ENCODE measurements at regions not wholly inside any gene's neighbourhood (a gene's known extent, or its start where the extent isn't known, plus 50 kb on each side); places are given as distances from the start of the nearest gene placed in this dataset.

- no peak overlapping the region for H3K27ac Mint-ChIP-seq
- Histone ChIP-seq H3K36me3 (replicated peaks in 1 of 2; ENCODE audit: control extremely low read depth in 1 of 2, control insufficient read depth in 1 of 2, extremely low read depth in 1 of 2, insufficient read depth in 2 of 2, low read length in 1 of 2) (no peaks in the 10 kb centered on the region), H4K20me1 (ENCODE audit: control insufficient read depth, insufficient read depth, low read length, poor library complexity, severe bottlenecking) (no peaks in the 10 kb centered on the region), H3K79me2 (ENCODE audit: control insufficient read depth, insufficient read depth, low read length) (no peaks in the 10 kb centered on the region), H2AFZ (ENCODE audit: insufficient read depth, low read depth, low read length, poor library complexity, severe bottlenecking) (no peak overlapping the region), H3K4me1 (ENCODE audit: control insufficient read depth in 2 of 2, insufficient read depth in 2 of 2, low read length in 2 of 2) (no peaks in the 10 kb centered on the region), H3K9me3 (ENCODE audit: control extremely low read depth in 1 of 3, control insufficient read depth in 2 of 3, insufficient read depth in 1 of 3, low read length in 2 of 3) (peaks cover 0 to 9% (median 0%) of the 10 kb centered on the region in 3 donors), H3K27me3 (replicated peaks in 1 of 4; ENCODE audit: control extremely low read depth in 1 of 4, control insufficient read depth in 3 of 4, insufficient read depth in 4 of 4, low read length in 3 of 4) (no peaks in the 10 kb centered on the region), H3K27ac (ENCODE audit: low read length in 2 of 2) (no peak overlapping the region), H3K9ac (ENCODE audit: low read length) (no peak overlapping the region), H3K4me3 (ENCODE audit: control extremely low read depth in 1 of 5, extremely low read depth in 1 of 5, insufficient read depth in 1 of 5, low read depth in 2 of 5, low read length in 4 of 5) (no peak overlapping the region), H3K4me2 (replicated peaks; ENCODE audit: low read depth, low read length, poor library complexity, severe bottlenecking) (no peak overlapping the region)
- no peak overlapping the region for H3K4me3 Mint-ChIP-seq
- WGBS (ENCODE audit: insufficient coverage), result 83% methylated on average over 1 of the region's 1 CpG
- DNase-seq (no peak), ATAC-seq (ENCODE audit: low read depth) (no peak)
- TF ChIP-seq EZH2 (IDR thresholded peaks at IDR 0.05; ENCODE audit: borderline replicate concordance, insufficient read depth, low read depth, low read length, poor library complexity, severe bottlenecking) (no peak), CTCF (IDR thresholded peaks at IDR 0.05) (no peak)
- no peaks in the 10 kb centered on the region for H3K4me1 Mint-ChIP-seq
- intact Hi-C loops (cut with micrococcal nuclease), result no loop called here
- no peaks in the 10 kb centered on the region for H3K27me3 Mint-ChIP-seq
- POLR2A ChIA-PET, result no interaction called here
- CTCF ChIA-PET, result no interaction called here
- H3K9me3 Mint-ChIP-seq (ENCODE audit: insufficient read depth), result no peaks in the 10 kb centered on the region
Observed at GRCh38 chr4:103497692-103498091, 222.1 kb downstream of the TACR3 start.

- H3K4me3 ChIP-seq (ENCODE audit: control extremely low read depth in 1 of 5, extremely low read depth in 1 of 5, insufficient read depth in 1 of 5, low read depth in 2 of 5, low read length in 4 of 5), result no peak overlapping the region
- H3K4me2 ChIP-seq (replicated peaks; ENCODE audit: low read depth, low read length, poor library complexity, severe bottlenecking), result no peak overlapping the region
- POLR2A ChIA-PET, result no interaction called here
- no peak for ATAC-seq (ENCODE audit: low read depth)
- no peak overlapping the region for H3K9ac ChIP-seq (ENCODE audit: low read length)
- no peak overlapping the region for H3K4me3 Mint-ChIP-seq
- no peaks in the 10 kb centered on the region for H3K36me3 ChIP-seq (replicated peaks in 1 of 2; ENCODE audit: control extremely low read depth in 1 of 2, control insufficient read depth in 1 of 2, extremely low read depth in 1 of 2, insufficient read depth in 2 of 2, low read length in 1 of 2)
- no peak overlapping the region for H2AFZ ChIP-seq (ENCODE audit: insufficient read depth, low read depth, low read length, poor library complexity, severe bottlenecking)
- TF ChIP-seq EZH2 (IDR thresholded peaks at IDR 0.05; ENCODE audit: borderline replicate concordance, insufficient read depth, low read depth, low read length, poor library complexity, severe bottlenecking) (no peak), CTCF (IDR thresholded peaks at IDR 0.05) (no peak)
- H3K4me1 ChIP-seq (ENCODE audit: control insufficient read depth in 2 of 2, insufficient read depth in 2 of 2, low read length in 2 of 2), result no peaks in the 10 kb centered on the region
- DNase-seq, result no peak
- H4K20me1 ChIP-seq (ENCODE audit: control insufficient read depth, insufficient read depth, low read length, poor library complexity, severe bottlenecking), result no peaks in the 10 kb centered on the region
- 69% methylated on average over 4 of the region's 5 CpGs for WGBS (ENCODE audit: insufficient coverage)
- no peaks in the 10 kb centered on the region for H3K9me3 Mint-ChIP-seq (ENCODE audit: insufficient read depth)
- no peaks in the 10 kb centered on the region for H3K4me1 Mint-ChIP-seq
- H3K27ac ChIP-seq (ENCODE audit: low read length in 2 of 2), result no peak overlapping the region
- intact Hi-C loops (cut with micrococcal nuclease), result no loop called here
- no peaks in the 10 kb centered on the region for H3K79me2 ChIP-seq (ENCODE audit: control insufficient read depth, insufficient read depth, low read length)
- CTCF ChIA-PET, result no interaction called here
- H3K27me3 ChIP-seq (replicated peaks in 1 of 4; ENCODE audit: control extremely low read depth in 1 of 4, control insufficient read depth in 3 of 4, insufficient read depth in 4 of 4, low read length in 3 of 4), result no peaks in the 10 kb centered on the region
- H3K27me3 Mint-ChIP-seq, result no peaks in the 10 kb centered on the region
- peaks cover 0 to 12% (median 0%) of the 10 kb centered on the region in 3 donors for H3K9me3 ChIP-seq (ENCODE audit: control extremely low read depth in 1 of 3, control insufficient read depth in 2 of 3, insufficient read depth in 1 of 3, low read length in 2 of 3)
- H3K27ac Mint-ChIP-seq, result no peak overlapping the region
Observed at GRCh38 chr4:103496800-103497199, 223.0 kb downstream of the TACR3 start.

Data from B cell (primary cell).